T-helper 1 cell treated with Interleukin-12 subunit alpha and Interleukin-12 subunit beta and Interleukin-4 antibody, amounts not matched to agents 30 ng/mL and 1 ng/mL, for 36 hours (primary cell): ENCODE measurements at regions not wholly inside any gene's neighbourhood (a gene's known extent, or its start where the extent isn't known, plus 50 kb on each side); places are given as distances from the start of the nearest gene placed in this dataset.
"Not testable (repeated sequence)": the region's sequence is repeated elsewhere in the genome, so short reads cannot be mapped to it uniquely, and the experiment has no call there.

ENCODE experiments used
- intact Hi-C: fragments of 100-400 bp; cut with micrococcal nuclease; formaldehyde crosslinking; loops from one replicate; pipeline ENCODE4 v1.15.1; 2024

- intact Hi-C loops = no loop called here
Observed at GRCh38 chr12:127830065-127830460, 436.9 kb upstream of the TMEM132C start.

GRCh38 chr12:127830730-127831129 lies 436.2 kb upstream of the TMEM132C start:
- intact Hi-C loops = no loop called here

DNA sequence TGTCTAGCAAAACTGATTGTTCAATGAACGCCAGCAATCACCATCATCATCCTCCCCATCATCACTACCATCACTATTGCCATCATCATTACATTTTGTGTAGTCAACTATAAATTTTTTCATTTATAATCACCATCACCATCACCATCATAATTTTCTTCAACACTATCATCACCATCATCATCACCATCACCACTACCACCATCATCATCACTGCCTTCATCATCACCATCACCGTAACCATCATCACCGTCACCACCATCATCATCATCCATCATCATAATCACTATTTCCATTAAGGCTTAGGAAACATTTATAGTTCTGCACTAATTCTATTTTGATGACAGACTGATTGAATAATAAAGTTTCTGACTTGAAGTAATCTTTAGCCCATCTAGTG lies 434.8 kb upstream of the TMEM132C start:
- intact Hi-C loops = loop anchor here (2.0 kb wide), 1 partner anchor 73 kb away; no protein-coding TSS in a partner anchor

DNA sequence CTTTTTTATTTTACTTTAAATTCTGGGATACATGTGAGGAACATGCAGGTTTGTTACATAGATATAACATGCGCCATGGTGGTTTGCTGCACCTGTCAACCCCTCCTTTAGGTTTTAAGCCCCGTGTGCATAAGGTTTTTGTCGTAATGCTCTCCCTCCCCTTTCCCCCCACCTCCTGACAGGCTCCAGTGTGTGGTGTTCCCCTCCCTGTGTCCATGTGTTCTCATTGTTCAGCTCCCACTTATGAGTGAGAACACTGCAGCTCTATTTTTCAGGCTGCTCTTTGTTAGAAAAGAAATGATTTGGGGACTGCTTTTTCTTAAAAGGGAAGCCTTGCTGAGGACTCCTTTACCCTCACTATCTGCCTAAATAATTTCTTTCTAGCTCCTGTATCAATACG lies 430.2 kb upstream of the TMEM132C start:
- intact Hi-C loops = not testable (repeated sequence)

- intact Hi-C loops = no loop called here
Observed at GRCh38 chr12:127857661-127858060, 409.3 kb upstream of the TMEM132C start.

- intact Hi-C loops = no loop called here
Observed at GRCh38 chr12:127860536-127860935, 406.4 kb upstream of the TMEM132C start.

- intact Hi-C loops = no loop called here
Observed at GRCh38 chr12:127861406-127861805, 405.6 kb upstream of the TMEM132C start.

- intact Hi-C loops = no loop called here
Observed at GRCh38 chr12:127873306-127873705, 393.7 kb upstream of the TMEM132C start.

DNA sequence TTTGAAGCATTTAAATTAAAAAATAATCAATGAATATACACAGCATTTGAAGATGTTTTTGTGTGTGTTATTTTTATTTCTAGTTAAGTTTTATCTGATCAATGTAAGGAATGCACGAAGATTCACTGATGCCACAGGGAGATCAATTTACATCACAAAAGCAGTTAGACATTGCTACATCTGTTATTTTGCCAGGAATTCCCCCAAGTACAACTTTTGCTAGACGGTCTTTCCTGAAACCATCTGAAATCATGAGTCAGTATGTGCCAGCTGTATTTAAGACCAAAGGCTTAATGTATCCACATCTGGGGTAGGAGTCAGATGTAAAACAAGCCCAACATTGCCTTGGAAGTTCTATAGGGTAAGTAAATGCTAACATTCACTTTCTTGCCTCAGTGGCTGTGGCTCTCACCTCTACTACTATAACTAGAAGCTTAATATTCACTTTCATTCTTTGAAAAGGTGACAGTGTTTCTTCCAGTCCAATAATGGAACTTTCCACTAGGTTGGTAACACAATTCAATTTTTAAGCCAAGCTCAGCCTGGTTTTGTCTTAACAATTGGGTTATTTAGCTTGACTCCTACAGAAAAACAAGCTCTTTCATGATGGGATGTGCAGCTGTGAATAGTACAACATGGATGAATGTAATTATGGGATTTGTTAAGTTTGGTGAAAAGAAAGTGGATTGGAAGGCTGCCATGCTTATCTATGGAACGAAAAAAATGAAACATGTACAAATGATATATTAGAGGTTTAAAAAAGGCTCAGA lies 385.4 kb upstream of the TMEM132C start:
- intact Hi-C loops = no loop called here

DNA sequence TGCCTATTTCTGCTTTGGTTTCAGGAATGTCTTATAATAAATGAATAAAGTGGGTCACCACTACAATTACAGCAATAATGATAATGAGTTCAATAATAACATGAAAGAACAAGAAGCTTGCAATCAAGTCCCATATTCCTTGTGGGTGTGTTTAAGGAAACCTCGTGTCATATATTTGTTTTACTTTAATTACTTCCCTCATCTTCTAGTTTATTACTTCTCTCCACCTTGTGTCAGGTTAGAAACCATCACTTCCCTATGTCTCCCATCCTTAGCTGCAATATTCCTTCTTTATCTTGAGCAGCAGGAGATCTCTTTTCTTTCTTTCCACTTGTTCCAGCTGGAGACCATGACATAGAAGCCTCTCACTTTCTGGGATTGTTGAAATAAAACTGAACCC lies 384.0 kb upstream of the TMEM132C start:
- intact Hi-C loops = no loop called here

GRCh38 chr12:127885954-127886750 lies 380.8 kb upstream of the TMEM132C start:
- intact Hi-C loops = no loop called here

- intact Hi-C loops = no loop called here
Observed at GRCh38 chr12:127886827-127887226, 380.1 kb upstream of the TMEM132C start.

GRCh38 chr12:127888943-127889719 lies 377.8 kb upstream of the TMEM132C start:
- intact Hi-C loops = no loop called here

DNA sequence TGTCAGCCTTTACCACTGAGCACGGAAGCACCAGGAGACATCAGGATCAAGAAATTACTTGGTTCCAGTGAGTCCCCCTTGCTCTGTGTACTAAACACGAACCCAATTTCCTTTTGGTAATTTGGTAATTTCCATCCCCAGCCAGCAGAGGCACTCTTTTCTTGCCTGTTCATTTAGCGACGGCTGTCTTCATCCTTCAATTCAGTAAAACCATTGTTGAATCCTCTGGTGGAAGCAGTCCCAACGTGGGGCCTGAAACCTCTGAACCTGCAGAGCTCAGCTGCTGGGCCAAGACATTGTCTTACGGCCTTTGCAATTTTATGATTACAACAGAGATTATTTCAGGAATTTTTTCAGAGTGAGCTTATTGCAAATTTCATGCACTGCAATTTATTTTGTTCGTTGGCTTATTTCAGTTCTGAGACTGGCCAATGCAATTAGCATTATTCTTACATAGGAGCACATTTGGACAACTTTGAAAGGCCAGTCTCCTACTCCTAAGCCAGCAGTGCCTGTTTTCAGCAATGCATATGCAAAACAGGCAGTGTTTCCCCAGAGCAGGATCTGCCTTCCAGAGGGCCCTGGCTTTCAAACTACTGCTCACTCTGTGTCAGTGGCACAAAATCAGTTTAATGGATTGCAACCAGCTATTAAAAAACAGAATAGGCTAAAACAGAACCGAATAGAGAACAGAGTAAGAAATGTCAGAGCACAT lies 372.9 kb upstream of the TMEM132C start:
- intact Hi-C loops = no loop called here

GRCh38 chr12:127896661-127897060 lies 370.3 kb upstream of the TMEM132C start:
- intact Hi-C loops = no loop called here

DNA sequence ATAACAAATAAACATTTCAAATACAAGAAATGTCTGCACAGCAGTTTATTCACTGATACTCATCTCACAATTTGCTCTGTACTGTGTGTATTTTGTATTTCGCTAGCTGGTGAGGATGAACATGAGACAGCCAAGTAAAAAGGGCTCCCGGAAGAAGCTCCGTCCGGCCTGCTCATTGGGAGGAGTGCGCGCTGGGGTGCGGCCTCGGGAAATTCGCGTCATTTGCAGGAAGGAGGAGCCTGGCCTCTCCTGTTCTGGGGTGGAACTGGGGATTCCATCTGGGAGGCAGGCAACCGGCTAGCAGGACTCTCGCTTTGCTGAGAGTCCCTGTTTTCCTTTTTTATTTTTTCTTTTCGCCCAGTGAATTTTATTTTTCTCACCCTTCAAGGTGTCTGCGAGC lies 368.4 kb upstream of the TMEM132C start:
- intact Hi-C loops = no loop called here

DNA sequence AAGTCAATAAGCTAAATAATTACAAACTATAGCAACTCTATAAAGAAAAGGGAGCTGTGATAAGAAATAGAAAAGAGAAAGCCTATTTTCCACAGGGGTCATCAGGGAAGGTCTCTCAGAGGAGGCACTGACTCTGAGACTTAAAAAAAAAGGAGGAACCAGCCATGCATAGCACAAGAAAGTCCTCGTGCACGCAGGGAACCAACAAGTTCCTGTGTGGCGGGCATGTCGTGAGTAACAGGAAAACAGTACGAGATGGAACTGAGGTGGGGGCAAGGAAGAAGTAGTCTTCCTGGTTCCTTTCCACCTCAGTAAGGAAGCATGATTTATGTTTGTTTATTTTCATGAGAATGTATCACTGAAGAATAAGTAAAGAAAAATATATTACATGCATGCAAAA lies 367.0 kb upstream of the TMEM132C start:
- intact Hi-C loops = no loop called here

DNA sequence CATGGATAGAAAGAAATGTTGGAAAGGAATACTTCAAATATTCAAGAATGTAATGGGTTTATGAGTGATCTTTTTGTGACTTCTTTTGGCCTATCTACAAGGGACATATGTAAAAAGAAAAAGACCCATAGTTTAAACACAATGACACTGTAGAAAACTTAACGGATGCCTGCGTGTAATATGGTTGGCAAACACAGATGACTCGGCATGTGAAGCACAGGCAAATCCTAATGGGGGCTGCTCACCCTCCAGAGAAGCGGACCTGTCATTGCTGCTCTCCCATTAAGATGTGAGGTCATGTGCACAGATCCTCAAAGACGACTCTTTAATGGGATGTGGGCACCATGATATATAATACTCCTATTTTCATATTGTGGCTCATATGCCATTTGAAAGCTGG lies 366.6 kb upstream of the TMEM132C start:
- intact Hi-C loops = no loop called here

DNA sequence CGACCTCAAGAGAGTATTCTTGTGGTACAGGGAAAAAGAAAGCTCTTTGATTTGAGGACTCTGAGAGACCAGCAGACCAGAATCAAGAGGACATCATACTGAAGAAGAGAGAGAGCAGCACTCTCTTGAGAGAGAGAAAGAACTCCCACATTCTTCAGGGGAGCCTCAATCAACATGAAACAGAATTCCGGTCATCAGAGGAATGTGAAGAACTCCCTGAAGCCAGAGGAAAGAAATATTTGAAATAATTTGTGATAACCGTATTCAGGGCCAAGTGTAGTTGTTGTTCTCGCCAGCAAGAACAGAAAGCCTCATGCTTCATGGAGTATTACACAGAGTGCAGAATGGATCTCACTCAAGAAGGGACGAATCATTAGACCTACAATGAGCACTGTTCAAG lies 363.8 kb upstream of the TMEM132C start:
- intact Hi-C loops = no loop called here

DNA sequence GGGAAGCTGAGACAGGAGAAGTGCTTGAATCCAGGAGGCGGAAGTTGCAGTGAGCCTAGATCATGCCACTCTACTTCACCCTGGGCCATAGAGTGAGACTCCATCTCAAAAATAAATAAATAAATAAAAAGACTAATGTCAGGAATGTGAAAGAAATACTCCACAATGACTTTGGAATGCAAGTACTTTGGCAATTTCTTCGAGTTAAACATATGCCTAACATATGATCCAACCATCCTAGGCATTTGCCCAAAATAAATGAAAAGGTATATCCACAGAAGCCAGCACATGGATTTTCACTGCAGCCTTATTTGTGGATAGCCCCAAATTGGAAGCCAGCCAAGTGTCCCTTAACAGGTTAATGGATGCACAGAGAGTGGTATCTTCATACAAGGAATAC lies 357.9 kb upstream of the TMEM132C start:
- intact Hi-C loops = no loop called here

DNA sequence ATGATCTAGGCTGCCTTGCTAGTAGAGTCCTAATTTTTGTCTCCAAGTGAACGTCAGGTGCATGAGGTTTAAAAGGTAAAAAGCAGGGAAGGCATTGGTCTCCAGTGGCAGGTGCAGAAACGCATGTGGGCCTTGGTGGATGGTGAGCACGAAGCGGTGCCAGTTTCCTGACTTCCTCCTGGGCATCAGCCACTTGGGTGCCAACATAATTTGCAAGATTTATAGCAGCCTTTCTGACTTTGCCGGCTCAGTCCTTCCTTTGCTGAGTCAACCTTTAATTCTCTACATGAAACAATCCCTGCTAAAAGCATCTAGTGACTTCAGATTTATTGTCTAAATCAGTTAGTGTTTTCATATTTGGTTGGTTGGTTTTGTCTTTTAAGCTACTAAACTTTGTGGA lies 355.7 kb upstream of the TMEM132C start:
- intact Hi-C loops = no loop called here
